ENCODE measurements at regions not wholly inside any gene's neighbourhood (a gene's known extent, or its start where the extent isn't known, plus 50 kb on each side); places are given as distances from the start of the nearest gene placed in this dataset.

- TF ChIP-seq EZH2 (IDR thresholded peaks at IDR 0.05; ENCODE audit: insufficient read depth, poor library complexity, severe bottlenecking) (no peak), EZH2phosphoT487 (IDR thresholded peaks at IDR 0.05; ENCODE audit: insufficient read depth, low read depth) (no peak)
These were observed 227.0 kb downstream of the ZNF608 start for GRCh38 chr5:124519396-124519795.
